ENCODE measurements at regions not wholly inside any gene's neighbourhood (a gene's known extent, or its start where the extent isn't known, plus 50 kb on each side); places are given as distances from the start of the nearest gene placed in this dataset.
"Not testable (repeated sequence)": the region's sequence is repeated elsewhere in the genome, so short reads cannot be mapped to it uniquely, and the experiment has no call there.

- 96 to 99% (median 97%) methylated on average over 26 to 34 of the region's 34 CpGs for WGBS, 3 donors
- H3K36me3 ChIP-seq (ENCODE audit: control insufficient read depth in 3 of 3, insufficient read depth in 2 of 3, low read depth in 1 of 3, low read length in 3 of 3); FAIRE-seq; DNase-seq; H3K4me3 ChIP-seq (ENCODE audit: low read depth in 1 of 3, low read length in 3 of 3); H3K9me3 ChIP-seq (ENCODE audit: control insufficient read depth in 2 of 2, insufficient read depth in 1 of 2, low read depth in 1 of 2, low read length in 1 of 2); H3K4me1 ChIP-seq (ENCODE audit: control insufficient read depth in 3 of 3, insufficient read depth in 2 of 3, low read depth in 1 of 3, low read length in 2 of 3); H3K27me3 ChIP-seq (ENCODE audit: control insufficient read depth in 3 of 3, insufficient read depth in 3 of 3, low read length in 3 of 3); H3K27ac ChIP-seq (ENCODE audit: low read depth in 1 of 3, low read length in 2 of 3): not testable (repeated sequence)
Observed at GRCh38 chr5:42979242-42979641, 60.9 kb downstream of the ANXA2R start.

- Histone ChIP-seq H3K36me3 (ENCODE audit: control insufficient read depth in 3 of 3, insufficient read depth in 2 of 3, low read depth in 1 of 3, low read length in 3 of 3) (no peaks in the 10 kb centered on the region), H3K4me3 (ENCODE audit: low read depth in 1 of 3, low read length in 3 of 3) (no peak overlapping the region), H3K27ac (ENCODE audit: low read depth in 1 of 3, low read length in 2 of 3) (no peak overlapping the region), H3K4me1 (ENCODE audit: control insufficient read depth in 3 of 3, insufficient read depth in 2 of 3, low read depth in 1 of 3, low read length in 2 of 3) (no peaks in the 10 kb centered on the region), H3K27me3 (ENCODE audit: control insufficient read depth in 3 of 3, insufficient read depth in 3 of 3, low read length in 3 of 3) (peaks cover 0 to 18% (median 0%) of the 10 kb centered on the region in 3 donors), H3K9me3 (ENCODE audit: control insufficient read depth in 2 of 2, insufficient read depth in 1 of 2, low read depth in 1 of 2, low read length in 1 of 2) (peaks cover 0 to 4% of the 10 kb centered on the region in 2 donors)
- WGBS, 3 donors: 87 to 100% (median 93%) methylated on average over 2 of the region's 2 CpGs
- FAIRE-seq (no peak), DNase-seq (no peak)
Observed at GRCh38 chr5:42974536-42974935, 65.6 kb downstream of the ANXA2R start.

DNA sequence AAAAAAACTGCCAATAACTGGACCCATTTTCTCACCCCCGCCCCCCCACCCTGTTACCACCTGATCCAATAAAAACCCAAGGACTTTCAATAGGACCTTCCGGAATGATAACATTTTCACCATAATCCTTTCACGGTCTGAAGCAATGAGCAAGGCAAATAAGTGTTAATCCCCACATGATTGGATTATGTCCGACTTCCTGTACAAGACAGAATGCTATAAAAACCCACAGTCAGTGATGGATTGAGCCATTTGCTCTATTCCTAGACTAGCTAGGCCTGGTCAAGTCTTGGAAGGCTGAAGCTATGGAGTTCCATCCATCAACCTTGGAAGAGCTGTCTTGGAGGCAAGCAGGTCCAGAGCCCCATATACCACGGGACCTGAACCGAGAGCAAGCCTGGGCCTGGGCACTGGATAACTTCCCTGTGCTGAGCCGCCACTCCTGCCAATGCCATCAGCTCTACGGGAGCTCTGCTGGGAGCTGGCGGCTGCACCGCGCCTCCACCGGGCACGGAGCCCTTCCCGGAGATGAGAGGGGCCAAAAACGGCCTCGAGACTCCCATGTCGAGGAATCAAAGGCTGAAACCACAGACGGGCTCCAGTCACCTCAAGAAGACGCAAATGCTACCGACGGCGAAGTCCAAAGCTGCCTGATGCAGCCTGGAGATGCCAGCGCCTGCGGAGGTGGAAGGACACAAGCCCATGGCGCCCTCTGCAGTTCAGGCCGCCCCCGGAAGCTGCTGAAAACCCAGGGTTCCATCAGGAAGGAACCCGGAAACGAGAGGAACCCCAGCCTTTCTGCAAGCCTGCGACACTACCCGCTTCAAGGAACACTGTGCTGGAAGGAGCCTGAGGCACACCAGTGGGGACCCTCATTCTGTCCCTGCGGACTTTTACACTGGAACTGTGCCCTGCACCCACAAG lies 69.2 kb downstream of the ANXA2R start:
- DNase-seq (no peak), FAIRE-seq (no peak)
- Histone ChIP-seq H3K4me1 (ENCODE audit: control insufficient read depth in 3 of 3, insufficient read depth in 2 of 3, low read depth in 1 of 3, low read length in 2 of 3) (no peaks in the 10 kb centered on the region), H3K9me3 (ENCODE audit: control insufficient read depth in 2 of 2, insufficient read depth in 1 of 2, low read depth in 1 of 2, low read length in 1 of 2) (no peaks in the 10 kb centered on the region), H3K27me3 (ENCODE audit: control insufficient read depth in 3 of 3, insufficient read depth in 3 of 3, low read length in 3 of 3) (peaks cover 0 to 18% (median 0%) of the 10 kb centered on the region in 3 donors), H3K27ac (ENCODE audit: low read depth in 1 of 3, low read length in 2 of 3) (no peak overlapping the region), H3K36me3 (ENCODE audit: control insufficient read depth in 3 of 3, insufficient read depth in 2 of 3, low read depth in 1 of 3, low read length in 3 of 3) (no peaks in the 10 kb centered on the region), H3K4me3 (ENCODE audit: low read depth in 1 of 3, low read length in 3 of 3) (no peak overlapping the region)
- 71 to 81% (median 76%) methylated on average over 32 of the region's 32 CpGs for WGBS, 3 donors

GRCh38 chr5:42965934-42966333 lies 74.2 kb downstream of the ANXA2R start:
- no peak for FAIRE-seq
- H3K27ac ChIP-seq (ENCODE audit: low read depth in 1 of 3, low read length in 2 of 3): no peak overlapping the region

DNA sequence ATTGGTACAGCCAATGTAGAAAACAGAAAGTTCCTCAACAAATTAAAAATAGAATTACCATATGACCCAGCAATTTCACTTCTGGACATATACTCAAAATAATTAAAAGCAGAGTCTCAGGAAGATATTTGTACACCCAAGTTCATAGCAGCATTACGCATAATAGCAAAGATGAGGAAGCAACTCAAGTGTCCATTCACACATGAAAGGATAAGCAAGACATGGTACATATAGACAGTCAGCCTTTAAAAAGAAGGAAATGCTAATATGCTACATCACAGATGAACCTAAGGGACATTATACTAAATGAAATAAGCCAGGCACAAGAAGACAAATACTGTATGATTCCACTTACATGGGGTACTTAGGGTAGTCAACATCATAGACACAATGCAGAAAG lies 76.7 kb downstream of the ANXA2R start:
- DNase-seq (no peak), FAIRE-seq (no peak)
- Histone ChIP-seq H3K36me3 (ENCODE audit: control insufficient read depth in 3 of 3, insufficient read depth in 2 of 3, low read depth in 1 of 3, low read length in 3 of 3) (no peaks in the 10 kb centered on the region), H3K27ac (ENCODE audit: low read depth in 1 of 3, low read length in 2 of 3) (no peak overlapping the region), H3K4me1 (ENCODE audit: control insufficient read depth in 3 of 3, insufficient read depth in 2 of 3, low read depth in 1 of 3, low read length in 2 of 3) (no peaks in the 10 kb centered on the region), H3K9me3 (ENCODE audit: control insufficient read depth in 2 of 2, insufficient read depth in 1 of 2, low read depth in 1 of 2, low read length in 1 of 2) (no peaks in the 10 kb centered on the region), H3K27me3 (ENCODE audit: control insufficient read depth in 3 of 3, insufficient read depth in 3 of 3, low read length in 3 of 3) (peaks cover 0 to 8% (median 0%) of the 10 kb centered on the region in 3 donors), H3K4me3 (ENCODE audit: low read depth in 1 of 3, low read length in 3 of 3) (no peak overlapping the region)
- 92 to 100% (median 100%) methylated on average over 1 of the region's 1 CpG for WGBS, 3 donors

More at GRCh38 chr5:42965934-42966333, 74.2 kb downstream of the ANXA2R start:
- 57 to 66% (median 58%) methylated on average over 3 of the region's 3 CpGs for WGBS, 3 donors
- Histone ChIP-seq H3K36me3 (ENCODE audit: control insufficient read depth in 3 of 3, insufficient read depth in 2 of 3, low read depth in 1 of 3, low read length in 3 of 3) (no peaks in the 10 kb centered on the region), H3K4me1 (ENCODE audit: control insufficient read depth in 3 of 3, insufficient read depth in 2 of 3, low read depth in 1 of 3, low read length in 2 of 3) (no peaks in the 10 kb centered on the region), H3K27me3 (ENCODE audit: control insufficient read depth in 3 of 3, insufficient read depth in 3 of 3, low read length in 3 of 3) (peaks cover 0 to 6% (median 0%) of the 10 kb centered on the region in 3 donors), H3K4me3 (ENCODE audit: low read depth in 1 of 3, low read length in 3 of 3) (no peak overlapping the region), H3K9me3 (ENCODE audit: control insufficient read depth in 2 of 2, insufficient read depth in 1 of 2, low read depth in 1 of 2, low read length in 1 of 2) (no peaks in the 10 kb centered on the region)
- no peak for DNase-seq

DNA sequence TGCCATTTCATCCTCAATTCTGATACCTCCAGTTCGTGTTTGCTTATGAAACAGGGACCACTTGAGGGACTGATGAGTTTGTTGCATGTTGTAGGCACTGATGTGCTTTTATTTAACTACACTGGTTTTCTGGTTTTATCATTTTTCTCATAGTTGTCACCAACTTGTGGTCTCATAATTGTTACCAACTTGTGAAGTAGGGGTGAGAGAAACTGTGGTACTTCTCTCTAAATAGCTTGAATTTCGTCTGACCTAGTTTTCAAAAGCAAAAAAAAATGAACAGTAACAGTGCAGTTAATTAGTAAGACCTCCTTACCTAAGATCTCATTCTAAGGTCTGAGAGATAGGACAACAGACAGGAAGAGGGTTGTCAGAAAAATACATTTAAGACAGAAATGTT lies 78.0 kb downstream of the ANXA2R start:
- WGBS, 3 donors: 51 to 69% (median 64%) methylated on average over 2 of the region's 2 CpGs
- Histone ChIP-seq H3K27ac (ENCODE audit: low read depth in 1 of 3, low read length in 2 of 3) (no peak overlapping the region), H3K9me3 (ENCODE audit: control insufficient read depth in 2 of 2, insufficient read depth in 1 of 2, low read depth in 1 of 2, low read length in 1 of 2) (no peaks in the 10 kb centered on the region), H3K4me1 (ENCODE audit: control insufficient read depth in 3 of 3, insufficient read depth in 2 of 3, low read depth in 1 of 3, low read length in 2 of 3) (no peaks in the 10 kb centered on the region), H3K36me3 (ENCODE audit: control insufficient read depth in 3 of 3, insufficient read depth in 2 of 3, low read depth in 1 of 3, low read length in 3 of 3) (no peaks in the 10 kb centered on the region), H3K4me3 (ENCODE audit: low read depth in 1 of 3, low read length in 3 of 3) (no peak overlapping the region), H3K27me3 (ENCODE audit: control insufficient read depth in 3 of 3, insufficient read depth in 3 of 3, low read length in 3 of 3) (peaks cover 0 to 16% (median 2%) of the 10 kb centered on the region in 3 donors)
- DNase-seq (no peak), FAIRE-seq (no peak)

GRCh38 chr5:42960506-42960905 lies 79.6 kb downstream of the ANXA2R start:
- no peak for FAIRE-seq
- Histone ChIP-seq H3K4me3 (ENCODE audit: low read depth in 1 of 3, low read length in 3 of 3) (no peak overlapping the region), H3K27me3 (ENCODE audit: control insufficient read depth in 3 of 3, insufficient read depth in 3 of 3, low read length in 3 of 3) (peaks cover 0 to 27% (median 2%) of the 10 kb centered on the region in 3 donors), H3K27ac (ENCODE audit: low read depth in 1 of 3, low read length in 2 of 3) (no peak overlapping the region), H3K4me1 (ENCODE audit: control insufficient read depth in 3 of 3, insufficient read depth in 2 of 3, low read depth in 1 of 3, low read length in 2 of 3) (no peaks in the 10 kb centered on the region), H3K36me3 (ENCODE audit: control insufficient read depth in 3 of 3, insufficient read depth in 2 of 3, low read depth in 1 of 3, low read length in 3 of 3) (no peaks in the 10 kb centered on the region), H3K9me3 (ENCODE audit: control insufficient read depth in 2 of 2, insufficient read depth in 1 of 2, low read depth in 1 of 2, low read length in 1 of 2) (no peaks in the 10 kb centered on the region)
- 35 to 53% (median 39%) methylated on average over 2 of the region's 2 CpGs for WGBS, 3 donors
- DNase-seq: no peak

- Histone ChIP-seq H3K27me3 (ENCODE audit: control insufficient read depth in 3 of 3, insufficient read depth in 3 of 3, low read length in 3 of 3) (peaks cover 0 to 65% (median 21%) of the 10 kb centered on the region in 3 donors), H3K27ac (ENCODE audit: low read depth in 1 of 3, low read length in 2 of 3) (no peak overlapping the region), H3K9me3 (ENCODE audit: control insufficient read depth in 2 of 2, insufficient read depth in 1 of 2, low read depth in 1 of 2, low read length in 1 of 2) (peaks cover 0 to 22% of the 10 kb centered on the region in 2 donors), H3K4me3 (ENCODE audit: low read depth in 1 of 3, low read length in 3 of 3) (no peak overlapping the region), H3K36me3 (ENCODE audit: control insufficient read depth in 3 of 3, insufficient read depth in 2 of 3, low read depth in 1 of 3, low read length in 3 of 3) (no peaks in the 10 kb centered on the region), H3K4me1 (ENCODE audit: control insufficient read depth in 3 of 3, insufficient read depth in 2 of 3, low read depth in 1 of 3, low read length in 2 of 3) (peaks cover 0 to 7% (median 0%) of the 10 kb centered on the region in 3 donors)
- no peak for FAIRE-seq
- 80 to 90% (median 82%) methylated on average over 2 of the region's 2 CpGs for WGBS, 3 donors
- DNase-seq: no peak
Observed at GRCh38 chr5:42956551-42956950, 83.6 kb downstream of the ANXA2R start.
